Hematopoietic multipotent progenitor cell treated with erythropoietin and hydrocortisone succinate and interleukin-3 and kit ligand, for 6 days (in vitro differentiated cells): ENCODE measurements at regions not wholly inside any gene's neighbourhood (a gene's known extent, or its start where the extent isn't known, plus 50 kb on each side); places are given as distances from the start of the nearest gene placed in this dataset.
"Not testable (repeated sequence)": the region's sequence is repeated elsewhere in the genome, so short reads cannot be mapped to it uniquely, and the experiment has no call there.

ENCODE experiments used
- DNase-seq: peaks from one replicate; pipeline ENCODE4 v3.0.0-alpha.2; 2015

DNA sequence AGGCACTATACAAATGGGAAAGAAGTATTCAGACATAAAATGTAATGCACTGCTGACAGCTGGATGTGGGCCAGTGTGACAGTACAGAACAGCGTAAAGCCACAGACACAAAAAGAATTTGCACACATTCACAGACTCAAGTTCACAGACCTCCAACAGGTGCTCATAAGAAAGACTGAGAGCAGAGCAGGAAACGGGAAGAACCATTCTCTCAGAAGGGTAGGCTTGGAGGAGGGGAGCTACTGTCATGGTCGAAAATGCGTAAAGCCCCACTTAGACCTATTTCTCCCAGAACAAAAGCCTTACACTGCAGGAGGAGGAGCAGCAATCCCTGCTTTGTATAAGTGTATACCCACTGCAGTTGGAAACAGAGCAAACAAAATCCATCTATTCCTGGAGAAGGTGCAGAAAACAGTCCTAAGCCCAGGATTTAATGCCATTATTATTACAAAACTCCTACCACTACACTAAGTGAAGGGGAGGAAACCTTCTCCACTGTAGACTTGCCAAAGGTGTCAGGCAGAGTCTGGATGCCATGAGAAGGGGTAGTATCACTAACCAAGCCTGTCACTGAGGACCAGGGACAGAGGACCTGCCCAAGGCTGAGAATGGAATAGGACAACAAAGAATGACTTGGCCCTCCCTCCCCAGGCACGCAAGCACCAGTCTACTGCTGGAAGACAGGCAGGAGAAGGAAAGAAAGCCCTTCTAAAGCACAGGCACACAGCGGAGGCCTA is 103.0 kb upstream of the FAM25C start:
- DNase-seq: not testable (repeated sequence)

DNA sequence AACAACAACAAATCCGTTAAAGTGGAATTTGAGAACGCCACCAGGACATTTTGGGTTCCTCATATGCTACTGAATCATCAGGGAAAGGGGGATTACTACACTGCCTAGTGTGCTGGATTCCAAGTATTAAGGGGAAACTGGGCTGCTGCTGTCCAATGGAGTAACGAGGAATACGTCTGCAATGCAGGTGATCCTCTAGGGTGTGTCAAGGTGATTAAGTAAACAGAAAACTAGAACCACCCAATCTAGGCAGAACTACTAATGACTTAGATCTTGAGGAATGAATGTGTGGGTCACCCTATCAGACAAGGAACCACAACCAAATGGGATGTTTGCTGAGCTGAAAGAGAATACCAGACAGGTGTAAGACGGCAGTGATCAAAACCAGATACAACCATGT is 99.3 kb upstream of the FAM25C start:
- DNase-seq: not testable (repeated sequence)

- not testable (repeated sequence) for DNase-seq
Observed at GRCh38 chr10:48090706-48091105, 91.1 kb upstream of the FAM25C start.

GRCh38 chr10:48088087-48088486 is 88.5 kb upstream of the FAM25C start:
- peak; percentile 1 for DNase-seq

DNA sequence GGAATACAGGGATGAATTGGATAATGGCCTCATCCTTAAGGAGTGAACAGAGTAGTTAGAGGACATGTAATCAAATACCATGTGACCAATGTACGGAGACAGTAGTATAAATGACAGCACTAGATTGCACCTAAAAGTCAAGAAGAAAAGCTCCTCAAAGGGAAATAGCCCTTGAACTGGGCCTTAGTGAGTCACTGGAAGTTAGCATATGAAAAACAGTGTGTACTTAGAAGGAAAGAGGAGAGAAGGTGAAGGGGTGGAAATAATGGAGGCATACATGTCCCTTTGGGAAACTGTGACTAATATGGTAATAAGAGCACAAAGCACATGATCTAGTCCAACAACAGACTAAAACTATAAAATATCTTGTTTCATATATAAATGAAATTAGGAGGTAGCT is 84.9 kb upstream of the FAM25C start:
- DNase-seq: not testable (repeated sequence)

DNA sequence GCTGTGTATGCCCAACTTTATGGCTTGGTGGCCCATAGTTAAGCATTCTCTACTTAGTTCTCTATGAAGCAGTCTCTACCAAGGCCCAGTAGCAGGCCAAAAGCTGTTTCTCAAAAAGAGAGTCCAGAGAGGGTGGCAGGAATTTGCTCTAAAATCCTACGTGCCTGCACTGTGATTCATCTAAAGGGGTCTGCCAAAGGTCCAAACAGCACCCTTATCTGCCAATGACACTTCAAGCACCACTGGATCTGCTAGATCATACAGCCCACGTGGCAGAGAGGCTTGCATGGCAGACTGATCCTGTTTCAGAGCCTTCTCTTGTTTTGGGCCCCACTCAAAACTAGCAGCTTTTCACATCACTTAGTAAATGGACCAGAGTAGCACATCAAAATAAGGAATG is 71.6 kb upstream of the FAM25C start:
- not testable (repeated sequence) for DNase-seq

GRCh38 chr10:48063944-48064625 is 64.5 kb upstream of the FAM25C start:
- not testable (repeated sequence) for DNase-seq

- not testable (repeated sequence) for DNase-seq
Observed at GRCh38 chr10:48055395-48055794, 55.8 kb upstream of the FAM25C start.
